Forelimb muscle (tissue), 1 donor: ENCODE measurements at regions not wholly inside any gene's neighbourhood (a gene's known extent, or its start where the extent isn't known, plus 50 kb on each side); places are given as distances from the start of the nearest gene placed in this dataset.
"Not testable (repeated sequence)": the region's sequence is repeated elsewhere in the genome, so short reads cannot be mapped to it uniquely, and the experiment has no call there.

Experiments
- DNase-seq: peaks from one replicate; pipeline ENCODE4 v3.0.0-alpha.2; 2013; ENCODE audit warnings: low read depth

GRCh38 chr1:214143006-214143992 is 137.7 kb upstream of the SMYD2 start:
- no peak for DNase-seq

GRCh38 chr1:214144521-214144920 is 136.4 kb upstream of the SMYD2 start:
- DNase-seq, result not testable (repeated sequence)

- DNase-seq, result no peak
Observed at GRCh38 chr1:214146523-214146922, 134.4 kb upstream of the SMYD2 start.

- no peak for DNase-seq
Observed at GRCh38 chr1:214154596-214155292, 126.2 kb upstream of the SMYD2 start.

- DNase-seq, result no peak
Observed at GRCh38 chr1:214155987-214156625, 124.9 kb upstream of the SMYD2 start.

- DNase-seq, result no peak
Observed at GRCh38 chr1:214164173-214164572, 116.8 kb upstream of the SMYD2 start.

GRCh38 chr1:214165850-214166374 is 115.0 kb upstream of the SMYD2 start:
- no peak for DNase-seq

- no peak for DNase-seq
Observed at GRCh38 chr1:214174508-214175199, 106.3 kb upstream of the SMYD2 start.

GRCh38 chr1:214178102-214178501 is 102.9 kb upstream of the SMYD2 start:
- DNase-seq, result no peak

- DNase-seq, result no peak
Observed at GRCh38 chr1:214184992-214185391, 96.0 kb upstream of the SMYD2 start.

- no peak for DNase-seq
Observed at GRCh38 chr1:214186103-214186824, 94.7 kb upstream of the SMYD2 start.

GRCh38 chr1:214187121-214187900 is 93.6 kb upstream of the SMYD2 start:
- no peak for DNase-seq

- DNase-seq, result no peak
Observed at GRCh38 chr1:214187933-214188332, 93.0 kb upstream of the SMYD2 start.

GRCh38 chr1:214188835-214189234 is 92.1 kb upstream of the SMYD2 start:
- DNase-seq, result no peak

- no peak for DNase-seq
Observed at GRCh38 chr1:214192825-214193643, 87.9 kb upstream of the SMYD2 start.

GRCh38 chr1:214193691-214194090 is 87.3 kb upstream of the SMYD2 start:
- DNase-seq, result no peak

GRCh38 chr1:214198571-214198970 is 82.4 kb upstream of the SMYD2 start:
- DNase-seq, result no peak

GRCh38 chr1:214199585-214199984 is 81.4 kb upstream of the SMYD2 start:
- no peak for DNase-seq

GRCh38 chr1:214202992-214203391 is 78.0 kb upstream of the SMYD2 start:
- no peak for DNase-seq
